DOHH2 (cell line): ENCODE measurements at regions not wholly inside any gene's neighbourhood (a gene's known extent, or its start where the extent isn't known, plus 50 kb on each side); places are given as distances from the start of the nearest gene placed in this dataset.
"Not testable (repeated sequence)": the region's sequence is repeated elsewhere in the genome, so short reads cannot be mapped to it uniquely, and the experiment has no call there.

ENCODE experiments used
- H3F3A ChIP-seq: fragments of 200-600 bp; sonication (generic), shearing (Covaris generic); 2 replicates; pipeline ENCODE4 v1.6.0; 2016; ENCODE audit warnings: antibody characterized with exemption, mild to moderate bottlenecking; ENCODE audit not compliant: control insufficient read depth, insufficient read depth
- H3K27ac ChIP-seq: fragments of 200-600 bp; sonication (generic); 2 replicates; pipeline ENCODE4 v1.5.1; 2014; ENCODE audit warnings: low read depth, mild to moderate bottlenecking, low read length, moderate library complexity
- H3K27me3 ChIP-seq: fragments of 200-600 bp; sonication (generic); 2 replicates; pipeline ENCODE4 v1.6.1; 2014; ENCODE audit warnings: mild to moderate bottlenecking, low read length, mixed read lengths; ENCODE audit not compliant: control insufficient read depth
- H3K36me3 ChIP-seq: fragments of 200-600 bp; sonication (generic); 2 replicates; pipeline ENCODE4 v1.6.1; 2014; ENCODE audit warnings: mild to moderate bottlenecking, low read length, moderate library complexity, mixed read lengths; ENCODE audit not compliant: control insufficient read depth
- H3K4me1 ChIP-seq: fragments of 200-600 bp; sonication (generic); 2 replicates; pipeline ENCODE4 v1.6.1; 2014; ENCODE audit warnings: mild to moderate bottlenecking, low read length, mixed read lengths; ENCODE audit not compliant: control insufficient read depth
- H3K4me2 ChIP-seq: fragments of 200-600 bp; sonication (generic); 2 replicates; pipeline ENCODE4 v1.6.0; 2014; ENCODE audit warnings: mild to moderate bottlenecking, low read length, moderate library complexity
- H3K4me3 ChIP-seq: fragments of 200-600 bp; sonication (generic); 2 replicates; pipeline ENCODE4 v1.5.1; 2014; ENCODE audit warnings: mild to moderate bottlenecking, low read length, mixed read lengths
- H3K79me2 ChIP-seq: fragments of 200-600 bp; sonication (generic); 2 replicates; pipeline ENCODE4 v1.6.1; 2014; ENCODE audit warnings: mild to moderate bottlenecking, low read length, mixed read lengths; ENCODE audit not compliant: control insufficient read depth
- H3K9me2 ChIP-seq: fragments of 200-600 bp; sonication (generic); replicated peaks from 2 replicates; pipeline ENCODE4 v1.6.1; 2014; ENCODE audit warnings: mild to moderate bottlenecking, low read length, mixed read lengths; ENCODE audit not compliant: control insufficient read depth
- H3K9me3 ChIP-seq: fragments of 200-600 bp; sonication (generic); 2 replicates; pipeline ENCODE4 v1.6.1; 2014; ENCODE audit warnings: antibody characterized with exemption, low read length, mixed read lengths; ENCODE audit not compliant: control insufficient read depth, insufficient read depth
- H4K20me1 ChIP-seq: fragments of 200-600 bp; sonication (generic); 2 replicates; pipeline ENCODE4 v1.6.0; 2014; ENCODE audit warnings: low read depth, mild to moderate bottlenecking, antibody characterized with exemption, low read length, moderate library complexity; ENCODE audit not compliant: control insufficient read depth, insufficient read depth
- EZH2phosphoT487 ChIP-seq: fragments of 200-600 bp; sonication (generic); IDR thresholded peaks from 2 replicates; pipeline ENCODE4 v1.6.1; 2017; ENCODE audit warnings: borderline replicate concordance, mild to moderate bottlenecking, antibody characterized with exemption, low read length, moderate library complexity, mixed read lengths
- TF ChIP-seq, protein P1 (sequence below): fragments of 200-600 bp; sonication (generic); IDR thresholded peaks from one replicate; pipeline ENCODE4 v1.5.1; 2014; ENCODE audit warnings: antibody characterized with exemption, mild to moderate bottlenecking, low read depth, low read length; ENCODE audit not compliant: poor library complexity, severe bottlenecking

GRCh38 chr2:188787658-188788240 lies 186.4 kb upstream of the COL3A1 start:
- Histone ChIP-seq H3K27me3 (no peaks in the 10 kb centered on the region), H3K79me2 (no peaks in the 10 kb centered on the region), H3K36me3 (no peaks in the 10 kb centered on the region), H3K9me2 (no peaks in the 10 kb centered on the region), H3F3A (no peaks in the 10 kb centered on the region), H3K4me2 (no peak overlapping the region), H3K4me1 (no peaks in the 10 kb centered on the region), H3K4me3 (no peak overlapping the region), H4K20me1 (no peaks in the 10 kb centered on the region), H3K9me3 (no peaks in the 10 kb centered on the region), H3K27ac (no peak overlapping the region)
- TF ChIP-seq, protein P1, sequence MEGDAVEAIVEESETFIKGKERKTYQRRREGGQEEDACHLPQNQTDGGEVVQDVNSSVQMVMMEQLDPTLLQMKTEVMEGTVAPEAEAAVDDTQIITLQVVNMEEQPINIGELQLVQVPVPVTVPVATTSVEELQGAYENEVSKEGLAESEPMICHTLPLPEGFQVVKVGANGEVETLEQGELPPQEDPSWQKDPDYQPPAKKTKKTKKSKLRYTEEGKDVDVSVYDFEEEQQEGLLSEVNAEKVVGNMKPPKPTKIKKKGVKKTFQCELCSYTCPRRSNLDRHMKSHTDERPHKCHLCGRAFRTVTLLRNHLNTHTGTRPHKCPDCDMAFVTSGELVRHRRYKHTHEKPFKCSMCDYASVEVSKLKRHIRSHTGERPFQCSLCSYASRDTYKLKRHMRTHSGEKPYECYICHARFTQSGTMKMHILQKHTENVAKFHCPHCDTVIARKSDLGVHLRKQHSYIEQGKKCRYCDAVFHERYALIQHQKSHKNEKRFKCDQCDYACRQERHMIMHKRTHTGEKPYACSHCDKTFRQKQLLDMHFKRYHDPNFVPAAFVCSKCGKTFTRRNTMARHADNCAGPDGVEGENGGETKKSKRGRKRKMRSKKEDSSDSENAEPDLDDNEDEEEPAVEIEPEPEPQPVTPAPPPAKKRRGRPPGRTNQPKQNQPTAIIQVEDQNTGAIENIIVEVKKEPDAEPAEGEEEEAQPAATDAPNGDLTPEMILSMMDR: no peak
- TF ChIP-seq EZH2phosphoT487: no peak

DNA sequence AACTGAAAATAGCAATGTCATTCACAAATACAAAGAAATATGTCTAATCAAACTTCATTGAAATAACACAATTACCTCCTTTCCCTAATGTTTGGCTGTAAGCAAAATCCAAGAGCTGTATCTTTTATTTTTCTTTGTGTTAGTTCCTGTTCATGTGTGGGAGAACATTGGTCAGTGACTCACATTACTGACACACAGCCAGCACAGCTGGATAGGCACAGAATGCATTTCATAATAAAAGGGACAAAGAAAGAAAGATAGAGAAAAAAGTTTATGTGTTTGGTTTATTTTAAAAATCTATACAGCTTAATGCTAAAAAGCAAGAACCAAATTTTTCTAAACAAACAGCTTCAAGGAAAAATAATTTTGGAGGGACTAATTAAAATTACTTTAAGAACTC lies 185.6 kb upstream of the COL3A1 start:
- Histone ChIP-seq H3K9me3 (no peaks in the 10 kb centered on the region), H3K36me3 (no peaks in the 10 kb centered on the region), H3K27me3 (no peaks in the 10 kb centered on the region), H3K4me1 (no peaks in the 10 kb centered on the region), H3K79me2 (no peaks in the 10 kb centered on the region), H3K27ac (no peak overlapping the region), H3K4me2 (no peak overlapping the region), H3K4me3 (no peak overlapping the region), H4K20me1 (no peaks in the 10 kb centered on the region), H3K9me2 (no peaks in the 10 kb centered on the region), H3F3A (no peaks in the 10 kb centered on the region)
- TF ChIP-seq, protein P1: no peak
- TF ChIP-seq EZH2phosphoT487: no peak

DNA sequence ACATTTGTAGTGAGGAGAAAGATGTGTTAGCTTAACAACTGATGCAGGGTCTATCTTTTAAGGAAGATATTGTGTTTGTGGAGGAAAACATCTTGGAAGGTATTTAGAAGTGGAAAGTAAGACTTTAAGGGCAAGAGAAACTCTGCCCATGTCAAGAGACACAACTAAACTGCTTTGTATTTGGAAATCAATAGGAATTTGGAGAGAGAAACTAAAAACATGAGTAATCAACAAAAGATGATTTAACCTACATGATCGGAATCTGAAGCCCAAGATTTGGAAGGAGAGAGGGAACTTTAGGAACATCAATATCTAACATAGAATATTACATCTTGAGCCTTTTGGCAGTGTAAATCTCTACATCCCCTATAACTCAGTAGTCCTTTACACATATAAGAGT lies 184.2 kb upstream of the COL3A1 start:
- H3K27ac ChIP-seq: no peak overlapping the region
- no peaks in the 10 kb centered on the region for H3K36me3 ChIP-seq
- TF ChIP-seq, protein P1: no peak
- TF ChIP-seq EZH2phosphoT487: no peak
- no peaks in the 10 kb centered on the region for H3K27me3 ChIP-seq
- no peaks in the 10 kb centered on the region for H3K9me2 ChIP-seq
- H4K20me1 ChIP-seq: no peaks in the 10 kb centered on the region
- H3K79me2 ChIP-seq: no peaks in the 10 kb centered on the region
- H3K4me1 ChIP-seq: no peaks in the 10 kb centered on the region
- H3K9me3 ChIP-seq: no peaks in the 10 kb centered on the region
- no peak overlapping the region for H3K4me2 ChIP-seq
- H3K4me3 ChIP-seq: no peak overlapping the region
- no peaks in the 10 kb centered on the region for H3F3A ChIP-seq

GRCh38 chr2:188794453-188794852 lies 179.7 kb upstream of the COL3A1 start:
- not testable (repeated sequence) for H3K36me3 ChIP-seq, H3K9me2 ChIP-seq, H3K27ac ChIP-seq, H3K4me3 ChIP-seq, H3K27me3 ChIP-seq, H3K4me1 ChIP-seq, H4K20me1 ChIP-seq, H3K4me2 ChIP-seq, H3K79me2 ChIP-seq, H3F3A ChIP-seq, H3K9me3 ChIP-seq
